ENCODE measurements at regions not wholly inside any gene's neighbourhood (a gene's known extent, or its start where the extent isn't known, plus 50 kb on each side); places are given as distances from the start of the nearest gene placed in this dataset.
"Not testable (repeated sequence)": the region's sequence is repeated elsewhere in the genome, so short reads cannot be mapped to it uniquely, and the experiment has no call there.

GRCh38 chr5:124507688-124508087 is 238.8 kb downstream of the ZNF608 start:
- POLR2A ChIA-PET: no interaction called here

GRCh38 chr5:124504081-124504916 is 242.1 kb downstream of the ZNF608 start:
- Histone ChIP-seq H3K27me3 (ENCODE audit: control insufficient read depth, insufficient read depth, low read length) (no peaks in the 10 kb centered on the region; the same call in 1 of the 2 replicates), H3K36me3 (ENCODE audit: control insufficient read depth, insufficient read depth, low read length) (no peaks in the 10 kb centered on the region), H3K4me3 (ENCODE audit: low read depth, low read length) (no peak overlapping the region)
- TF ChIP-seq CTCF (IDR thresholded peaks at IDR 0.05; ENCODE audit: insufficient read depth, low read depth, low read length): no peak
- POLR2A ChIA-PET: no interaction called here
- no peak for DNase-seq (ENCODE audit: low read depth)
- CTCF ChIA-PET: no interaction called here

More at GRCh38 chr5:124507688-124508087, 238.8 kb downstream of the ZNF608 start:
- Histone ChIP-seq H3K4me3 (ENCODE audit: low read depth, low read length) (no peak overlapping the region), H3K27me3 (ENCODE audit: control insufficient read depth, insufficient read depth, low read length) (no peaks in the 10 kb centered on the region; the same call in 1 of the 2 replicates), H3K36me3 (ENCODE audit: control insufficient read depth, insufficient read depth, low read length) (no peaks in the 10 kb centered on the region)
- TF ChIP-seq CTCF (IDR thresholded peaks at IDR 0.05; ENCODE audit: insufficient read depth, low read depth, low read length): no peak
- no peak for DNase-seq (ENCODE audit: low read depth)
- CTCF ChIA-PET: no interaction called here

- no peaks in the 10 kb centered on the region for H3K36me3 ChIP-seq (ENCODE audit: control insufficient read depth, insufficient read depth, low read length)
- no peaks in the 10 kb centered on the region; the same call in 1 of the 2 replicates for H3K27me3 ChIP-seq (ENCODE audit: control insufficient read depth, insufficient read depth, low read length)
- TF ChIP-seq CTCF (IDR thresholded peaks at IDR 0.05; ENCODE audit: insufficient read depth, low read depth, low read length): no peak
- no peak for DNase-seq (ENCODE audit: low read depth)
- no peak overlapping the region for H3K4me3 ChIP-seq (ENCODE audit: low read depth, low read length)
- CTCF ChIA-PET: no interaction called here
- POLR2A ChIA-PET: no interaction called here
These were observed 243.9 kb downstream of the ZNF608 start for GRCh38 chr5:124502551-124502950.

GRCh38 chr5:124499818-124500217 is 246.6 kb downstream of the ZNF608 start:
- H3K4me3 ChIP-seq (ENCODE audit: low read depth, low read length); CTCF ChIA-PET; POLR2A ChIA-PET: not testable (repeated sequence)

GRCh38 chr5:124496968-124497367 is 249.5 kb downstream of the ZNF608 start:
- H3K36me3 ChIP-seq (ENCODE audit: control insufficient read depth, insufficient read depth, low read length); POLR2A ChIA-PET; H3K4me3 ChIP-seq (ENCODE audit: low read depth, low read length); CTCF ChIA-PET; H3K27me3 ChIP-seq (ENCODE audit: control insufficient read depth, insufficient read depth, low read length); DNase-seq (ENCODE audit: low read depth): not testable (repeated sequence)

More at GRCh38 chr5:124499818-124500217, 246.6 kb downstream of the ZNF608 start:
- not testable (repeated sequence) for H3K27me3 ChIP-seq (ENCODE audit: control insufficient read depth, insufficient read depth, low read length); DNase-seq (ENCODE audit: low read depth); H3K36me3 ChIP-seq (ENCODE audit: control insufficient read depth, insufficient read depth, low read length)

- DNase-seq (ENCODE audit: low read depth): no peak
- Histone ChIP-seq H3K27me3 (ENCODE audit: control insufficient read depth, insufficient read depth, low read length) (no peaks in the 10 kb centered on the region), H3K4me3 (ENCODE audit: low read depth, low read length) (no peak overlapping the region), H3K36me3 (ENCODE audit: control insufficient read depth, insufficient read depth, low read length) (no peaks in the 10 kb centered on the region)
- POLR2A ChIA-PET: no interaction called here
- CTCF ChIA-PET: no interaction called here
- TF ChIP-seq CTCF (IDR thresholded peaks at IDR 0.05; ENCODE audit: insufficient read depth, low read depth, low read length): no peak
These were observed 251.8 kb downstream of the ZNF608 start for GRCh38 chr5:124494540-124495116.
